AG04449 (cell line): ENCODE measurements at regions not wholly inside any gene's neighbourhood (a gene's known extent, or its start where the extent isn't known, plus 50 kb on each side); places are given as distances from the start of the nearest gene placed in this dataset.

Source experiments
- CTCF ChIA-PET: fragments of 350-600 bp; formaldehyde crosslinking; extraction: SDS; loops from one replicate; lab custom pipeline; 2021; ENCODE audit warnings: antibody characterized with exemption; lab: Yijun Ruan, JAX
- POLR2A ChIA-PET: fragments of 400-600, 350-600 bp; formaldehyde crosslinking; extraction: SDS; loops from one replicate; lab custom pipeline; 2020; ENCODE audit warnings: antibody characterized with exemption, inconsistent platforms; lab: Yijun Ruan, JAX
- DNase-seq: peaks from one replicate; pipeline ENCODE4 v3.0.0-alpha.2; 2010; ENCODE audit warnings: low read depth, low spot score
- H3K4me3 ChIP-seq: 2 replicates; pipeline ENCODE4 v1.5.1; 2011; ENCODE audit warnings: low read depth, mild to moderate bottlenecking, control low read depth, low read length
- CTCF ChIP-seq: IDR thresholded peaks from one replicate; pipeline ENCODE4 v1.5.1; 2011; ENCODE audit warnings: mild to moderate bottlenecking, moderate library complexity, low read length, control low read depth, inconsistent platforms; ENCODE audit not compliant: insufficient read depth; ENCODE audit errors: missing control alignments

- H3K4me3 ChIP-seq, result no peak overlapping the region
- ChIA-PET POLR2A (no interaction called here), CTCF (no interaction called here)
- DNase-seq, result no peak
- no peak for TF ChIP-seq CTCF
Measured at GRCh38 chr9:135258461-135258860, 171.0 kb downstream of the OLFM1 start.

GRCh38 chr9:135259273-135259672, 171.8 kb downstream of the OLFM1 start:
- TF ChIP-seq CTCF, result no peak
- H3K4me3 ChIP-seq, result no peak overlapping the region
- ChIA-PET CTCF (no interaction called here), POLR2A (no interaction called here)
- DNase-seq, result no peak

GRCh38 chr9:135260221-135261180, 173.0 kb downstream of the OLFM1 start:
- CTCF ChIA-PET, result no interaction called here
- POLR2A ChIA-PET, result no interaction called here

GRCh38 chr9:135262248-135262647, 174.8 kb downstream of the OLFM1 start:
- DNase-seq, result no peak
- CTCF ChIA-PET, result no interaction called here
- no peak for TF ChIP-seq CTCF
- POLR2A ChIA-PET, result no interaction called here
- no peak overlapping the region for H3K4me3 ChIP-seq

More at GRCh38 chr9:135260221-135261180, 173.0 kb downstream of the OLFM1 start:
- DNase-seq, result no peak
- no peak overlapping the region for H3K4me3 ChIP-seq
- TF ChIP-seq CTCF, result no peak

- ChIA-PET CTCF (no interaction called here), POLR2A (no interaction called here)
- no peak for DNase-seq
- TF ChIP-seq CTCF, result no peak
- H3K4me3 ChIP-seq, result no peak overlapping the region
Measured at GRCh38 chr9:135263511-135263910, 176.0 kb downstream of the OLFM1 start.

- ChIA-PET POLR2A (no interaction called here), CTCF (no interaction called here)
- no peak for DNase-seq
- no peak for TF ChIP-seq CTCF
- H3K4me3 ChIP-seq, result no peak overlapping the region
Measured at GRCh38 chr9:135265931-135266330, 178.5 kb downstream of the OLFM1 start.
